HCT116 (cell line): ENCODE measurements at regions not wholly inside any gene's neighbourhood (a gene's known extent, or its start where the extent isn't known, plus 50 kb on each side); places are given as distances from the start of the nearest gene placed in this dataset.

ENCODE experiments used
- ATAC-seq: fragments of 200-7000 bp; cut with Tn5 transposase; 2 replicates; pipeline ENCODE4 v1.9.1; 2020; ENCODE audit warnings: mild to moderate bottlenecking, moderate library complexity
- BruUV-seq: library from RNA; stranded (reverse); fragments of 400-500 nt; replicated peaks from 2 replicates; lab custom pipeline; 2021; lab: Mats Ljungman, UMichigan
- CTCF ChIA-PET: fragments of 300-600 bp; sonication (Branson Sonifier 250); formaldehyde crosslinking; loops from one replicate; lab custom pipeline; 2021; ENCODE audit warnings: antibody characterized with exemption; lab: Charles Lee
- POLR2A ChIA-PET: fragments of 300-600, 350-600 bp; sonication (Branson Sonifier 250); formaldehyde crosslinking; loops from one replicate; lab custom pipeline; 2021; ENCODE audit warnings: antibody characterized with exemption; lab: Charles Lee
- RAD21 ChIA-PET, 2 experiments: fragments of 300-600 bp; sonication (Branson Sonifier 250); formaldehyde crosslinking; loops; one replicate each; lab custom pipeline; 2023; ENCODE audit warnings: low total read pairs in 2 of 2; ENCODE audit not compliant: uncharacterized antibody in 2 of 2, unreplicated experiment in 2 of 2, low non-redundant PET in 1 of 2; lab: Charles Lee
- DNase-seq: peaks from one replicate; pipeline ENCODE4 v3.0.0-alpha.2; 2010; ENCODE audit warnings: low read depth, low spot score
- H2AFZ ChIP-seq: fragments of 200-600 bp; shearing (Covaris generic), sonication (generic); 2 replicates; pipeline ENCODE4 v1.6.1; 2017; ENCODE audit warnings: low read depth, mixed run types, mixed read lengths, antibody characterized with exemption, low read length; ENCODE audit not compliant: poor library complexity, severe bottlenecking
- H3K27ac ChIP-seq: 2 replicates; pipeline ENCODE4 v1.5.1; 2012; ENCODE audit warnings: low read depth, low read length
- H3K27me3 ChIP-seq: fragments of 200-600 bp; sonication (generic); 2 replicates; pipeline ENCODE4 v1.6.1; 2016; ENCODE audit warnings: mixed run types, low read length, mixed read lengths; ENCODE audit not compliant: insufficient read depth
- H3K36me3 ChIP-seq, 2 experiments: fragments of 200-500 bp in 1 of 2; fragments of 200-600 bp in 1 of 2; sonication (Bioruptor generic) in 1 of 2; sonication (generic) in 1 of 2; 2 replicates each; pipeline versions ENCODE4 v1.5.1 to v1.6.1; 2014 to 2016; ENCODE audit warnings: low read length in 2 of 2, inconsistent platforms in 1 of 2, mixed read lengths in 1 of 2, mixed run types in 1 of 2; ENCODE audit not compliant: insufficient read depth in 2 of 2, control insufficient read depth in 1 of 2
- H3K4me1 ChIP-seq, 2 experiments: fragments of 200-600 bp in 1 of 2; sonication (generic) in 1 of 2; 2 replicates each; pipeline versions ENCODE4 v1.5.1 to v1.6.1; 2012 to 2017; ENCODE audit warnings: low read length in 2 of 2, inconsistent platforms in 1 of 2, mild to moderate bottlenecking in 1 of 2, mixed read lengths in 1 of 2, mixed run types in 1 of 2, moderate library complexity in 1 of 2; ENCODE audit not compliant: insufficient read depth in 2 of 2, control insufficient read depth in 1 of 2
- H3K4me2 ChIP-seq: fragments of 200-600 bp; sonication (generic); 2 replicates; pipeline ENCODE4 v1.6.1; 2017; ENCODE audit warnings: mixed run types, low read length, mixed read lengths
- H3K4me3 ChIP-seq, 2 experiments: fragments of 200-600 bp in 1 of 2; sonication (generic) in 1 of 2; replicated peaks in 1 of 2; 2 replicates each; pipeline ENCODE4 v1.5.1; 2011 to 2016; ENCODE audit warnings: low read length in 2 of 2, control low read depth in 1 of 2, low read depth in 1 of 2, mild to moderate bottlenecking in 1 of 2, mixed read lengths in 1 of 2, mixed run types in 1 of 2
- H3K79me2 ChIP-seq: fragments of 200-600 bp; sonication (generic); 2 replicates; pipeline ENCODE4 v1.6.1; 2017; ENCODE audit warnings: mild to moderate bottlenecking, mixed run types, low read length, moderate library complexity, mixed read lengths; ENCODE audit not compliant: insufficient read depth
- H3K9ac ChIP-seq: fragments of 200-600 bp; sonication (generic); 2 replicates; pipeline ENCODE4 v1.6.1; 2016; ENCODE audit warnings: low read length, mixed read lengths
- H3K9me2 ChIP-seq: fragments of 200-600 bp; sonication (generic), shearing (Covaris generic); 2 replicates; pipeline ENCODE4 v1.6.1; 2017; ENCODE audit warnings: mixed run types, mild to moderate bottlenecking, moderate library complexity; ENCODE audit not compliant: insufficient read depth
- H3K9me3 ChIP-seq, 2 experiments: fragments of 200-500 bp in 1 of 2; fragments of 200-600 bp in 1 of 2; sonication (Bioruptor generic) in 1 of 2; sonication (generic) in 1 of 2; 2 replicates each; pipeline ENCODE4 v1.6.1; 2014 to 2017; ENCODE audit warnings: low read length in 2 of 2, mixed read lengths in 2 of 2, inconsistent platforms in 1 of 2, low read depth in 1 of 2, mild to moderate bottlenecking in 1 of 2, mixed run types in 1 of 2, moderate library complexity in 1 of 2; ENCODE audit not compliant: control insufficient read depth in 1 of 2, insufficient read depth in 1 of 2
- H4K20me1 ChIP-seq: fragments of 200-600 bp; sonication (generic), shearing (Covaris generic); 2 replicates; pipeline ENCODE4 v1.6.1; 2017; ENCODE audit warnings: mixed run types, mild to moderate bottlenecking, moderate library complexity; ENCODE audit not compliant: insufficient read depth
- CBX3 ChIP-seq: IDR thresholded peaks from 2 replicates; pipeline ENCODE4 v1.6.1; 2012; ENCODE audit warnings: low read depth
- EGR1 ChIP-seq: IDR thresholded peaks from 2 replicates; pipeline ENCODE4 v1.6.1; 2012; ENCODE audit warnings: low read depth
- EZH2 ChIP-seq: fragments of 200-600 bp; sonication (generic); IDR thresholded peaks from 2 replicates; pipeline ENCODE4 v1.6.1; 2017; ENCODE audit warnings: antibody characterized with exemption, mixed run types
- EZH2phosphoT487 ChIP-seq: fragments of 200-600 bp; IDR thresholded peaks from 2 replicates; pipeline ENCODE4 v1.6.1; 2018; ENCODE audit warnings: antibody characterized with exemption, borderline replicate concordance
- FOSL1 ChIP-seq: IDR thresholded peaks from 2 replicates; pipeline ENCODE4 v1.6.1; 2012; ENCODE audit warnings: low read depth
- JUND ChIP-seq: IDR thresholded peaks from 2 replicates; pipeline ENCODE4 v1.6.1; 2012
- MAX ChIP-seq: IDR thresholded peaks from 2 replicates; pipeline ENCODE4 v1.6.1; 2012
- POLR2A ChIP-seq: IDR thresholded peaks from 2 replicates; pipeline ENCODE4 v1.7.0; 2011; ENCODE audit warnings: borderline replicate concordance; ENCODE audit not compliant: insufficient read depth, insufficient read length; ENCODE audit errors: extremely low read depth
- RAD21 ChIP-seq: IDR thresholded peaks from 2 replicates; pipeline ENCODE4 v1.6.1; 2012; ENCODE audit warnings: low read depth, mild to moderate bottlenecking
- SIN3A ChIP-seq: IDR thresholded peaks from 2 replicates; pipeline ENCODE4 v1.6.1; 2012; ENCODE audit warnings: low read depth
- SP1 ChIP-seq: IDR thresholded peaks from 2 replicates; pipeline ENCODE4 v1.6.1; 2012; ENCODE audit warnings: low read depth
- SRF ChIP-seq: IDR thresholded peaks from 2 replicates; pipeline ENCODE4 v1.6.1; 2012; ENCODE audit warnings: low read depth
- intact Hi-C: fragments of 100-400 bp; cut with micrococcal nuclease; formaldehyde crosslinking; loops from 2 replicates; pipeline ENCODE4 v1.10.0; 2022
- TF ChIP-seq, protein P1 (sequence below): IDR thresholded peaks from 2 replicates; pipeline ENCODE4 v1.6.1; 2012

- H3K4me2 ChIP-seq, result peak overlapping the region; percentile 35
- POLR2A ChIA-PET, result interaction anchor here (2.7 to 8.6 kb wide), 2 partner anchors 22 to 133 kb away, joined by 7 to 172 read pairs; no protein-coding TSS in a partner anchor
These were observed 72.0 kb upstream of the SERP2 start for GRCh38 chr13:44301639-44302015.

DNA sequence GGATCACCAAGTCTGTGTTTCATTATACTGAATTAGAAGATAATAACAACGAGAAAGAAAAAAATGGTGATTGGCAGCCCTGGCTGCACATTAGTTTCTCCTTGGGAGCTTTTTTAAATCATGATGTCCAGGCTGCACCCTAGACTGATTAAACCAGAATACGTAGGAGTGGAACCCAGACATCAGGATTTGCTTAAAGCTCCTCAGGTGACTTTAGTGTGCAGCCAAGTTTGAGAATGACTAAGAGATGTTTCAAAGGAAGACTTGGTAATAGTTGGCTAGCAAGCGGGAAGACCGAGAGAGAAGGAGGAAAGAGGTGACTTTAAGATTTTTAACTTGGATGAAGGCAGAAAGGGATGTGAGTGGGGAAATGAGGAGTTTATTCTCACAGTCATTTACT, 71.4 kb upstream of the SERP2 start:
- no peak for DNase-seq
- no peaks in the 10 kb centered on the region for H4K20me1 ChIP-seq
- no peak overlapping the region; the same call in 1 of the 2 replicates for H3K4me2 ChIP-seq
- H3K27me3 ChIP-seq, result no peaks in the 10 kb centered on the region
- POLR2A ChIA-PET, result interaction anchor here (2.7 to 8.6 kb wide), 2 partner anchors 22 to 132 kb away, joined by 7 to 172 read pairs; no protein-coding TSS in a partner anchor
- peak overlapping the region; percentile 55 for H2AFZ ChIP-seq
- RAD21 ChIA-PET, result no interaction called here
- H3K79me2 ChIP-seq, result no peaks in the 10 kb centered on the region
- no peaks in the 10 kb centered on the region for H3K9me3 ChIP-seq
- intact Hi-C loops, result no loop called here
- H3K36me3 ChIP-seq, result no peaks in the 10 kb centered on the region
- H3K27ac ChIP-seq, result no peak overlapping the region; the same call in 1 of the 2 replicates
- CTCF ChIA-PET, result no interaction called here
- ATAC-seq, result no peak
- BruUV-seq, result no TSS peak
- peaks cover 45 to 92% of the 10 kb centered on the region in 2 experiments for H3K4me1 ChIP-seq
- no peak overlapping the region for H3K9ac ChIP-seq
- H3K9me2 ChIP-seq, result no peaks in the 10 kb centered on the region
- TF ChIP-seq FOSL1, result no peak
- no peak for TF ChIP-seq JUND
- no peak for TF ChIP-seq MAX
- no peak for TF ChIP-seq EZH2
- no peak for TF ChIP-seq SIN3A
- no peak for TF ChIP-seq EGR1
- TF ChIP-seq SRF, result no peak
- no peak for TF ChIP-seq SP1
- no peak overlapping the region for H3K4me3 ChIP-seq

More at GRCh38 chr13:44301639-44302015, 72.0 kb upstream of the SERP2 start:
- TF ChIP-seq POLR2A, result peak; percentile 13
- TF ChIP-seq MAX, result no peak
- TF ChIP-seq, protein P1, sequence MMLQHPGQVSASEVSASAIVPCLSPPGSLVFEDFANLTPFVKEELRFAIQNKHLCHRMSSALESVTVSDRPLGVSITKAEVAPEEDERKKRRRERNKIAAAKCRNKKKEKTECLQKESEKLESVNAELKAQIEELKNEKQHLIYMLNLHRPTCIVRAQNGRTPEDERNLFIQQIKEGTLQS, result no peak
- TF ChIP-seq CBX3, result no peak
- no peak for TF ChIP-seq RAD21
- TF ChIP-seq EZH2phosphoT487, result no peak
- no peak for TF ChIP-seq SIN3A
- TF ChIP-seq, all 23 proteins: peak for 1
- Histone ChIP-seq H2AFZ (peak overlapping the region; percentile 64), H3K9ac (no peak overlapping the region), H3K4me3 (no peak overlapping the region), H3K9me3 (no peaks in the 10 kb centered on the region), H3K36me3 (no peaks in the 10 kb centered on the region), H4K20me1 (no peaks in the 10 kb centered on the region), H3K4me1 (peaks cover 42 to 86% of the 10 kb centered on the region in 2 experiments), H3K27ac (peak overlapping the region; percentile 49), H3K9me2 (no peaks in the 10 kb centered on the region), H3K27me3 (no peaks in the 10 kb centered on the region), H3K79me2 (no peaks in the 10 kb centered on the region)
- ChIA-PET RAD21 (no interaction called here), CTCF (no interaction called here)
- BruUV-seq, result no TSS peak
- intact Hi-C loops, result no loop called here
- ATAC-seq (no peak), DNase-seq (no peak)
